GM12865 (cell line): ENCODE measurements at regions not wholly inside any gene's neighbourhood (a gene's known extent, or its start where the extent isn't known, plus 50 kb on each side); places are given as distances from the start of the nearest gene placed in this dataset.

Experiments used
- DNase-seq: peaks from one replicate; pipeline ENCODE4 v3.0.0; 2010; ENCODE audit warnings: low read depth
- H3K4me3 ChIP-seq: 2 replicates; pipeline ENCODE4 v1.5.1; 2011; ENCODE audit warnings: mild to moderate bottlenecking, low read depth, low read length, control low read depth
- CTCF ChIP-seq: IDR thresholded peaks from 2 replicates; pipeline ENCODE4 v1.5.1; 2011; ENCODE audit warnings: low read length, control low read depth, low read depth, inconsistent platforms; ENCODE audit not compliant: insufficient read depth; ENCODE audit errors: missing control alignments

- no peak for TF ChIP-seq CTCF
- DNase-seq, result no peak
- H3K4me3 ChIP-seq, result no peak overlapping the region
Observed at GRCh38 chr1:29633771-29634170, 397.4 kb downstream of the PTPRU start.

- TF ChIP-seq CTCF, result no peak
- DNase-seq, result no peak
- no peak overlapping the region for H3K4me3 ChIP-seq
Observed at GRCh38 chr1:29632806-29633615, 396.7 kb downstream of the PTPRU start.

- no peak overlapping the region for H3K4me3 ChIP-seq
- TF ChIP-seq CTCF, result no peak
- DNase-seq, result no peak
Observed at GRCh38 chr1:29631836-29632805, 395.8 kb downstream of the PTPRU start.

GRCh38 chr1:29631361-29631760 lies 395.0 kb downstream of the PTPRU start:
- DNase-seq, result no peak
- no peak overlapping the region for H3K4me3 ChIP-seq
- TF ChIP-seq CTCF, result no peak

- H3K4me3 ChIP-seq, result no peak overlapping the region
- DNase-seq, result no peak
- no peak for TF ChIP-seq CTCF
Observed at GRCh38 chr1:29630756-29631155, 394.4 kb downstream of the PTPRU start.

- no peak overlapping the region for H3K4me3 ChIP-seq
- DNase-seq, result no peak
- TF ChIP-seq CTCF, result no peak
Observed at GRCh38 chr1:29629814-29630516, 393.6 kb downstream of the PTPRU start.
